ENCODE measurements at regions not wholly inside any gene's neighbourhood (a gene's known extent, or its start where the extent isn't known, plus 50 kb on each side); places are given as distances from the start of the nearest gene placed in this dataset.

- H3K4me1 Mint-ChIP-seq, result peaks cover 0 to under 1% (median 0%) of the 10 kb centered on the region in 3 donors
- peaks cover 2% of the 10 kb centered on the region for H3K36me3 Mint-ChIP-seq
- H3K4me3 Mint-ChIP-seq, result no peak overlapping the region
- no peak overlapping the region for H3K27ac Mint-ChIP-seq
- H3K9me3 Mint-ChIP-seq, result peaks cover 2 to 9% (median 3%) of the 10 kb centered on the region in 3 donors
- H3K27me3 Mint-ChIP-seq, result no peaks in the 10 kb centered on the region
Measured at GRCh38 chr1:108057541-108057940, 92.6 kb upstream of the VAV3 start.

GRCh38 chr1:108056436-108056990 is 91.5 kb upstream of the VAV3 start:
- Mint-ChIP-seq H3K4me3 (no peak overlapping the region), H3K27ac (no peak overlapping the region), H3K36me3 (peaks cover 2% of the 10 kb centered on the region), H3K27me3 (no peaks in the 10 kb centered on the region), H3K9me3 (peaks cover 0 to under 1% (median under 1%) of the 10 kb centered on the region in 3 donors), H3K4me1 (no peaks in the 10 kb centered on the region)

GRCh38 chr1:108055387-108055786 is 90.4 kb upstream of the VAV3 start:
- H3K4me3 Mint-ChIP-seq, result no peak overlapping the region
- no peaks in the 10 kb centered on the region for H3K27me3 Mint-ChIP-seq
- H3K27ac Mint-ChIP-seq, result no peak overlapping the region
- H3K36me3 Mint-ChIP-seq, result peaks cover 2% of the 10 kb centered on the region
- H3K4me1 Mint-ChIP-seq, result peaks cover 0 to 6% (median 5%) of the 10 kb centered on the region in 3 donors
- H3K9me3 Mint-ChIP-seq, result no peaks in the 10 kb centered on the region

- no peak overlapping the region for H3K4me3 Mint-ChIP-seq
- H3K27me3 Mint-ChIP-seq, result no peaks in the 10 kb centered on the region
- no peaks in the 10 kb centered on the region for H3K9me3 Mint-ChIP-seq
- no peak overlapping the region for H3K27ac Mint-ChIP-seq
- H3K36me3 Mint-ChIP-seq, result peaks cover 2% of the 10 kb centered on the region
- peaks cover 8 to 16% (median 15%) of the 10 kb centered on the region in 3 donors for H3K4me1 Mint-ChIP-seq
Measured at GRCh38 chr1:108054396-108054795, 89.4 kb upstream of the VAV3 start.

GRCh38 chr1:108053270-108054013 is 88.5 kb upstream of the VAV3 start:
- no peak overlapping the region for H3K27ac Mint-ChIP-seq
- no peaks in the 10 kb centered on the region for H3K27me3 Mint-ChIP-seq
- H3K36me3 Mint-ChIP-seq, result peaks cover 2% of the 10 kb centered on the region
- H3K4me1 Mint-ChIP-seq, result peaks cover 14 to 19% (median 16%) of the 10 kb centered on the region in 3 donors
- H3K4me3 Mint-ChIP-seq, result no peak overlapping the region
- H3K9me3 Mint-ChIP-seq, result no peaks in the 10 kb centered on the region

- Mint-ChIP-seq H3K27me3 (no peaks in the 10 kb centered on the region), H3K4me1 (peaks cover 14 to 19% (median 16%) of the 10 kb centered on the region in 3 donors), H3K27ac (no peak overlapping the region), H3K9me3 (no peaks in the 10 kb centered on the region), H3K4me3 (no peak overlapping the region), H3K36me3 (peaks cover 4% of the 10 kb centered on the region)
Measured at GRCh38 chr1:108051631-108052377, 86.8 kb upstream of the VAV3 start.

- Mint-ChIP-seq H3K36me3 (peaks cover 6% of the 10 kb centered on the region), H3K4me1 (peaks cover 14 to 19% (median 16%) of the 10 kb centered on the region in 3 donors), H3K27me3 (no peaks in the 10 kb centered on the region), H3K9me3 (no peaks in the 10 kb centered on the region), H3K27ac (no peak overlapping the region), H3K4me3 (no peak overlapping the region)
Measured at GRCh38 chr1:108050911-108051629, 86.1 kb upstream of the VAV3 start.

GRCh38 chr1:108050158-108050557 is 85.2 kb upstream of the VAV3 start:
- H3K4me1 Mint-ChIP-seq, result peaks cover 14 to 19% (median 16%) of the 10 kb centered on the region in 3 donors
- no peak overlapping the region for H3K27ac Mint-ChIP-seq
- peaks cover 4% of the 10 kb centered on the region for H3K36me3 Mint-ChIP-seq
- peak overlapping the region in 2 of 4 donors; percentile 13 to 84 for H3K4me3 Mint-ChIP-seq
- H3K27me3 Mint-ChIP-seq, result no peaks in the 10 kb centered on the region
- no peaks in the 10 kb centered on the region for H3K9me3 Mint-ChIP-seq

- Mint-ChIP-seq H3K4me1 (peaks cover 15 to 22% (median 19%) of the 10 kb centered on the region in 3 donors), H3K27ac (no peak overlapping the region), H3K9me3 (no peaks in the 10 kb centered on the region), H3K36me3 (peaks cover 4% of the 10 kb centered on the region), H3K4me3 (peak overlapping the region in 1 of 4 donors; percentile 84), H3K27me3 (no peaks in the 10 kb centered on the region)
Measured at GRCh38 chr1:108049178-108049819, 84.3 kb upstream of the VAV3 start.

GRCh38 chr1:108048301-108049177 is 83.6 kb upstream of the VAV3 start:
- peaks cover 23 to 29% (median 27%) of the 10 kb centered on the region in 3 donors for H3K4me1 Mint-ChIP-seq
- peaks cover 7% of the 10 kb centered on the region for H3K36me3 Mint-ChIP-seq
- no peak overlapping the region for H3K4me3 Mint-ChIP-seq
- H3K27me3 Mint-ChIP-seq, result no peaks in the 10 kb centered on the region
- no peaks in the 10 kb centered on the region for H3K9me3 Mint-ChIP-seq
- no peak overlapping the region for H3K27ac Mint-ChIP-seq

GRCh38 chr1:108047085-108047484 is 82.1 kb upstream of the VAV3 start:
- H3K9me3 Mint-ChIP-seq, result no peaks in the 10 kb centered on the region
- H3K4me1 Mint-ChIP-seq, result peaks cover 28 to 39% (median 33%) of the 10 kb centered on the region in 3 donors
- H3K27me3 Mint-ChIP-seq, result no peaks in the 10 kb centered on the region
- peaks cover 7% of the 10 kb centered on the region for H3K36me3 Mint-ChIP-seq
- peak overlapping the region in 1 of 4 donors; percentile 46 for H3K4me3 Mint-ChIP-seq
- no peak overlapping the region for H3K27ac Mint-ChIP-seq

- H3K27ac Mint-ChIP-seq, result no peak overlapping the region
- H3K27me3 Mint-ChIP-seq, result no peaks in the 10 kb centered on the region
Measured at GRCh38 chr1:108046026-108046425, 81.0 kb upstream of the VAV3 start.

GRCh38 chr1:108045460-108045859 is 80.5 kb upstream of the VAV3 start:
- peaks cover 35 to 42% (median 36%) of the 10 kb centered on the region in 3 donors for H3K4me1 Mint-ChIP-seq
- H3K27me3 Mint-ChIP-seq, result no peaks in the 10 kb centered on the region
- H3K36me3 Mint-ChIP-seq, result peaks cover 7% of the 10 kb centered on the region
- H3K9me3 Mint-ChIP-seq, result no peaks in the 10 kb centered on the region
- H3K4me3 Mint-ChIP-seq, result peak overlapping the region in 1 of 4 donors; percentile 19
- no peak overlapping the region for H3K27ac Mint-ChIP-seq

More at GRCh38 chr1:108046026-108046425, 81.0 kb upstream of the VAV3 start:
- H3K36me3 Mint-ChIP-seq, result peaks cover 7% of the 10 kb centered on the region
- peaks cover 35 to 46% (median 40%) of the 10 kb centered on the region in 3 donors for H3K4me1 Mint-ChIP-seq
- no peak overlapping the region for H3K4me3 Mint-ChIP-seq
- no peaks in the 10 kb centered on the region for H3K9me3 Mint-ChIP-seq

Data from IgD-negative memory B cell (primary cell).